PC-3 (cell line): ENCODE measurements at regions not wholly inside any gene's neighbourhood (a gene's known extent, or its start where the extent isn't known, plus 50 kb on each side); places are given as distances from the start of the nearest gene placed in this dataset.

ENCODE experiments used
- EZH2 ChIP-seq: fragments of 300-600 bp; sonication (generic); IDR thresholded peaks from one replicate; pipeline ENCODE4 v1.6.1; 2017; ENCODE audit warnings: antibody characterized with exemption, mild to moderate bottlenecking, low read length; ENCODE audit not compliant: unreplicated experiment
- TF ChIP-seq, protein P1 (sequence below): fragments of 300-600 bp; sonication (generic); conservative IDR thresholded peaks from 2 replicates; pipeline ENCODE4 v1.5.1; 2017; ENCODE audit warnings: antibody characterized with exemption, low read depth, mild to moderate bottlenecking, low read length

DNA sequence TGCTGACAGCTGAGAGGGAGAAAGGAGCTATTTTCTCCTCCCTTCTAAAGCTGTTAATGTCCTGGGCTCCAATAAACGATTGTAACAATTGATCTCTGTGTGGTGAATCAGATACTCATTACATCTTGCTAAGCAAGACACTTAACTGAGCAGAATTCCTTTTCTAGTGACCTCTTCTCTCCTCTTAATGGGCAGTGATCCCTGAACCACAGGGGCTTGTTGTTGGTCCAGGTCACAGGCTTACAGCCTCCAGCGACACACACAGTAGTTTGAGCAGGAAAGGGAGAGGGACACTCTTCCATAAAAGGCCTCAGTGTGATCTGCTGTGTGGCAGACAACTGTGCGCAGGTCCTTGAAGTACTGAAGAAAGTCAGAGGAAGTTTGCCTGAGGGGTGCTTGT is 58.5 kb upstream of the MYO10 start:
- TF ChIP-seq, protein P1, sequence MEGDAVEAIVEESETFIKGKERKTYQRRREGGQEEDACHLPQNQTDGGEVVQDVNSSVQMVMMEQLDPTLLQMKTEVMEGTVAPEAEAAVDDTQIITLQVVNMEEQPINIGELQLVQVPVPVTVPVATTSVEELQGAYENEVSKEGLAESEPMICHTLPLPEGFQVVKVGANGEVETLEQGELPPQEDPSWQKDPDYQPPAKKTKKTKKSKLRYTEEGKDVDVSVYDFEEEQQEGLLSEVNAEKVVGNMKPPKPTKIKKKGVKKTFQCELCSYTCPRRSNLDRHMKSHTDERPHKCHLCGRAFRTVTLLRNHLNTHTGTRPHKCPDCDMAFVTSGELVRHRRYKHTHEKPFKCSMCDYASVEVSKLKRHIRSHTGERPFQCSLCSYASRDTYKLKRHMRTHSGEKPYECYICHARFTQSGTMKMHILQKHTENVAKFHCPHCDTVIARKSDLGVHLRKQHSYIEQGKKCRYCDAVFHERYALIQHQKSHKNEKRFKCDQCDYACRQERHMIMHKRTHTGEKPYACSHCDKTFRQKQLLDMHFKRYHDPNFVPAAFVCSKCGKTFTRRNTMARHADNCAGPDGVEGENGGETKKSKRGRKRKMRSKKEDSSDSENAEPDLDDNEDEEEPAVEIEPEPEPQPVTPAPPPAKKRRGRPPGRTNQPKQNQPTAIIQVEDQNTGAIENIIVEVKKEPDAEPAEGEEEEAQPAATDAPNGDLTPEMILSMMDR: no peak
- no peak for TF ChIP-seq EZH2
